ENCODE measurements at regions not wholly inside any gene's neighbourhood (a gene's known extent, or its start where the extent isn't known, plus 50 kb on each side); places are given as distances from the start of the nearest gene placed in this dataset.

DNA sequence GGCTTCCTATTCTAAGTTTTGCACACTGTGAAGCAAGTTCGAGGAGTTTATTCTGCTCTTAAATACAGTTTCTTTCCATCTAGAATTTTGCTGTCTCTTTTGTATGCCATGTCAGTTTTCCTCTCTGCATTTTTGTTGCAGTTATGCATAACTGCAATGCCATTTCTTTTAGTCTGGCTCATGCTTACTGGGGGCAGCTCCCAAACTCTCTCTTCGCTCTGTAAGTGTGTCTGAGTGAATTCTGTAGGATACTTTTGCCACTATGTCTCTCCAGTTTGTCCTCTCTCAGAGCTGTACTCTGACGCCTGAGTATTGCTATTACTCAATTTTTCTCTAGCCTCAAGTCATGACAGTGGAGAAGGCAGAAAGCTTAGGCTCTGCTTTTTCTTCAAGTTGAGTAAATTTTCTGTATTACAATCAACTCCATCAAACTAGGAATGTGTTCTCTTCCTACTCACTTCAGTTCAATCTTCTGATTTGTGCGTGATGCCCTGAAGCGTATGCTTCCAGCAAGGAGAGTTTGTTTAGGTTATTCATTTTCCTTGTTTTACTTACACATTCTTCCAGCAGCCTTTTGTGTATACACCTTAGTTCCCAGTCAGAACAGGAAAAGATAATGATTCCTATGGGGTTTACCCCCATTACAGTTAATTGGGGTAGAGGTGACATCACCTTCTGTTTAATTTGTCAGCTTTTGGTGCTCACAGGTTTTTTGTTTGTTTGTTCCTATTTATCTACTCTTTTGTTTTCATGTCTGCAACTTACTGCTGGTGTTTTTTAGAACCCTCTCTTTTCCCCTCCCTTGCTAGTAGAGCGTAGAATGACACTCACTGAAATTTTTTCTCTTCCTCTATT is 430.9 kb downstream of the BCKDHB start:
- H3K9ac ChIP-seq, result no peak overlapping the region
- TF ChIP-seq GABPA (IDR thresholded peaks at IDR 0.05; ENCODE audit: low read depth) (no peak), JUND (IDR thresholded peaks at IDR 0.05) (no peak), RXRA (IDR thresholded peaks at IDR 0.05; ENCODE audit: borderline replicate concordance, low read depth) (no peak), MXI1 (IDR thresholded peaks at IDR 0.05; ENCODE audit: low read depth, low read length) (no peak), EZH2phosphoT487 (IDR thresholded peaks at IDR 0.05; ENCODE audit: borderline replicate concordance, low read depth) (no peak), CHD2 (IDR thresholded peaks at IDR 0.05; ENCODE audit: low read length, partially characterized antibody) (no peak), GATA2 (CRISPR knock-in tag; IDR thresholded peaks at IDR 0.05) (no peak), POLR2AphosphoS5 (IDR thresholded peaks at IDR 0.05; ENCODE audit: low read depth, low read length) (no peak), EP300 (IDR thresholded peaks at IDR 0.05; ENCODE audit: borderline replicate concordance in 1 of 2, low read depth in 1 of 2, low read length in 1 of 2) (no peak), TCF12 (IDR thresholded peaks at IDR 0.05) (no peak)
- TF ChIP-seq, protein P1, sequence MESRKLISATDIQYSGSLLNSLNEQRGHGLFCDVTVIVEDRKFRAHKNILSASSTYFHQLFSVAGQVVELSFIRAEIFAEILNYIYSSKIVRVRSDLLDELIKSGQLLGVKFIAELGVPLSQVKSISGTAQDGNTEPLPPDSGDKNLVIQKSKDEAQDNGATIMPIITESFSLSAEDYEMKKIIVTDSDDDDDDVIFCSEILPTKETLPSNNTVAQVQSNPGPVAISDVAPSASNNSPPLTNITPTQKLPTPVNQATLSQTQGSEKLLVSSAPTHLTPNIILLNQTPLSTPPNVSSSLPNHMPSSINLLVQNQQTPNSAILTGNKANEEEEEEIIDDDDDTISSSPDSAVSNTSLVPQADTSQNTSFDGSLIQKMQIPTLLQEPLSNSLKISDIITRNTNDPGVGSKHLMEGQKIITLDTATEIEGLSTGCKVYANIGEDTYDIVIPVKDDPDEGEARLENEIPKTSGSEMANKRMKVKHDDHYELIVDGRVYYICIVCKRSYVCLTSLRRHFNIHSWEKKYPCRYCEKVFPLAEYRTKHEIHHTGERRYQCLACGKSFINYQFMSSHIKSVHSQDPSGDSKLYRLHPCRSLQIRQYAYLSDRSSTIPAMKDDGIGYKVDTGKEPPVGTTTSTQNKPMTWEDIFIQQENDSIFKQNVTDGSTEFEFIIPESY (IDR thresholded peaks at IDR 0.05; ENCODE audit: borderline replicate concordance, low read depth), result no peak
- TF ChIP-seq, protein P2, sequence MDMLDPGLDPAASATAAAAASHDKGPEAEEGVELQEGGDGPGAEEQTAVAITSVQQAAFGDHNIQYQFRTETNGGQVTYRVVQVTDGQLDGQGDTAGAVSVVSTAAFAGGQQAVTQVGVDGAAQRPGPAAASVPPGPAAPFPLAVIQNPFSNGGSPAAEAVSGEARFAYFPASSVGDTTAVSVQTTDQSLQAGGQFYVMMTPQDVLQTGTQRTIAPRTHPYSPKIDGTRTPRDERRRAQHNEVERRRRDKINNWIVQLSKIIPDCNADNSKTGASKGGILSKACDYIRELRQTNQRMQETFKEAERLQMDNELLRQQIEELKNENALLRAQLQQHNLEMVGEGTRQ (IDR thresholded peaks at IDR 0.05; ENCODE audit: borderline replicate concordance, low read depth, low read length), result no peak
- TF ChIP-seq, protein P3, sequence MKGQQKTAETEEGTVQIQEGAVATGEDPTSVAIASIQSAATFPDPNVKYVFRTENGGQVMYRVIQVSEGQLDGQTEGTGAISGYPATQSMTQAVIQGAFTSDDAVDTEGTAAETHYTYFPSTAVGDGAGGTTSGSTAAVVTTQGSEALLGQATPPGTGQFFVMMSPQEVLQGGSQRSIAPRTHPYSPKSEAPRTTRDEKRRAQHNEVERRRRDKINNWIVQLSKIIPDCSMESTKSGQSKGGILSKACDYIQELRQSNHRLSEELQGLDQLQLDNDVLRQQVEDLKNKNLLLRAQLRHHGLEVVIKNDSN (IDR thresholded peaks at IDR 0.05; ENCODE audit: borderline replicate concordance, low read depth), result no peak

More for the DNA sequence above, 430.9 kb downstream of the BCKDHB start:
- CTCF ChIA-PET, result no interaction called here
- Histone ChIP-seq H3F3A (replicated peaks; ENCODE audit: insufficient read depth) (no peaks in the 10 kb centered on the region), H4K20me1 (ENCODE audit: insufficient read depth) (no peaks in the 10 kb centered on the region), H3K4me1 (ENCODE audit: control insufficient read depth in 1 of 2, insufficient read depth in 2 of 2, low read depth in 1 of 2, low read length in 1 of 2) (0 out of 4 replicates have a peak, but pooled peaks cover 0 to 6% of the 10 kb centered on the region in 2 experiments), H3K27me3 (ENCODE audit: insufficient read depth) (no peaks in the 10 kb centered on the region), H2AFZ (ENCODE audit: low read depth) (peak overlapping the region; percentile 44; the same call in 1 of the 2 replicates), H3K27ac (ENCODE audit: low read depth in 2 of 2, low read length in 1 of 2) (peak overlapping the region in 1 of 2 experiments; percentile 41; a peak in 1 of 4 replicates), H3K4me2 (no peak overlapping the region), H3K4me3 (ENCODE audit: low read depth in 2 of 2, low read length in 1 of 2) (no peak overlapping the region), H3K36me3 (replicated peaks in 1 of 2; ENCODE audit: control insufficient read depth in 1 of 2, insufficient read depth in 2 of 2, low read length in 1 of 2) (no peaks in the 10 kb centered on the region), H3K9me3 (peaks cover 8% of the 10 kb centered on the region; the same call in 1 of the 2 replicates), H3K9me2 (no peaks in the 10 kb centered on the region), H3K79me2 (ENCODE audit: insufficient read depth) (no peaks in the 10 kb centered on the region)
- 91% methylated on average over 6 of the region's 6 CpGs for WGBS (ENCODE audit: low lambda C conversion rate)
- no peak for DNase-seq
- POLR2A ChIA-PET, result no interaction called here
